Neural progenitor cell (in vitro differentiated cells): ENCODE measurements at regions not wholly inside any gene's neighbourhood (a gene's known extent, or its start where the extent isn't known, plus 50 kb on each side); places are given as distances from the start of the nearest gene placed in this dataset.

ENCODE experiments used
- DNase-seq: peaks from one replicate; pipeline ENCODE4 v3.0.0-alpha.2; 2016; ENCODE audit warnings: low spot score
- H2AFZ ChIP-seq: fragments of 200-600 bp; sonication (generic); replicated peaks from 2 replicates; pipeline ENCODE4 v1.6.1; 2016; ENCODE audit warnings: antibody characterized with exemption
- H3F3A ChIP-seq: fragments of 200-600 bp; sonication (generic); 2 replicates; pipeline ENCODE4 v1.6.1; 2016; ENCODE audit warnings: antibody characterized with exemption, low read depth
- H3K27ac ChIP-seq: fragments of 200-600 bp; sonication (generic); 2 replicates; pipeline ENCODE4 v1.5.1; 2016; ENCODE audit warnings: mild to moderate bottlenecking
- H3K27me3 ChIP-seq: fragments of 200-600 bp; sonication (generic); 2 replicates; pipeline ENCODE4 v1.6.1; 2016; ENCODE audit warnings: mild to moderate bottlenecking, moderate library complexity
- H3K36me3 ChIP-seq: fragments of 200-600 bp; sonication (generic); 2 replicates; pipeline ENCODE4 v1.5.1; 2016
- H3K4me1 ChIP-seq: fragments of 200-600 bp; sonication (generic); 2 replicates; pipeline ENCODE4 v1.6.1; 2016; ENCODE audit warnings: mixed run types
- H3K4me2 ChIP-seq: fragments of 200-600 bp; sonication (generic); 2 replicates; pipeline ENCODE4 v1.6.1; 2016
- H3K4me3 ChIP-seq: fragments of 200-600 bp; sonication (generic); 2 replicates; pipeline ENCODE4 v1.5.1; 2016
- H3K79me2 ChIP-seq: fragments of 200-600 bp; sonication (generic); 2 replicates; pipeline ENCODE4 v1.6.1; 2016; ENCODE audit warnings: low read depth
- H3K9ac ChIP-seq: fragments of 200-600 bp; sonication (generic); 2 replicates; pipeline ENCODE4 v1.6.1; 2016
- H3K9me3 ChIP-seq: fragments of 200-600 bp; sonication (generic); 2 replicates; pipeline ENCODE4 v1.5.1; 2016; ENCODE audit warnings: low read depth
- H4K20me1 ChIP-seq: fragments of 200-600 bp; sonication (generic); 2 replicates; pipeline ENCODE4 v1.6.1; 2016; ENCODE audit warnings: low read depth
- H3K27ac Mint-ChIP-seq: 3 replicates; pipeline ENCODE4 v1.8.0; 2021; ENCODE audit warnings: mixed read lengths
- H3K27me3 Mint-ChIP-seq: 2 replicates; pipeline ENCODE4 v1.8.0; 2022; ENCODE audit warnings: low read depth, mild to moderate bottlenecking, inconsistent platforms, moderate library complexity, mixed read lengths; ENCODE audit not compliant: insufficient read depth
- H3K36me3 Mint-ChIP-seq: 3 replicates; pipeline ENCODE4 v1.8.0; 2021; ENCODE audit warnings: mixed read lengths
- H3K4me1 Mint-ChIP-seq: 3 replicates; pipeline ENCODE4 v1.8.0; 2021; ENCODE audit warnings: mixed read lengths
- H3K4me3 Mint-ChIP-seq: 3 replicates; pipeline ENCODE4 v1.8.0; 2021; ENCODE audit warnings: mild to moderate bottlenecking, moderate library complexity, mixed read lengths
- H3K9me3 Mint-ChIP-seq: 3 replicates; pipeline ENCODE4 v1.8.0; 2020; ENCODE audit warnings: mixed read lengths
- EZH2 ChIP-seq: fragments of 200-600 bp; sonication (generic); IDR thresholded peaks from 2 replicates; pipeline ENCODE4 v1.6.1; 2017; ENCODE audit warnings: antibody characterized with exemption, mild to moderate bottlenecking, moderate library complexity
- EZH2phosphoT487 ChIP-seq: fragments of 200-600 bp; sonication (generic); IDR thresholded peaks from 2 replicates; pipeline ENCODE4 v1.6.1; 2017; ENCODE audit warnings: antibody characterized with exemption
- TF ChIP-seq, protein P1 (sequence below): fragments of 200-600 bp; sonication (generic); IDR thresholded peaks from 2 replicates; pipeline ENCODE4 v1.5.1; 2017; ENCODE audit warnings: antibody characterized with exemption, mild to moderate bottlenecking

DNA sequence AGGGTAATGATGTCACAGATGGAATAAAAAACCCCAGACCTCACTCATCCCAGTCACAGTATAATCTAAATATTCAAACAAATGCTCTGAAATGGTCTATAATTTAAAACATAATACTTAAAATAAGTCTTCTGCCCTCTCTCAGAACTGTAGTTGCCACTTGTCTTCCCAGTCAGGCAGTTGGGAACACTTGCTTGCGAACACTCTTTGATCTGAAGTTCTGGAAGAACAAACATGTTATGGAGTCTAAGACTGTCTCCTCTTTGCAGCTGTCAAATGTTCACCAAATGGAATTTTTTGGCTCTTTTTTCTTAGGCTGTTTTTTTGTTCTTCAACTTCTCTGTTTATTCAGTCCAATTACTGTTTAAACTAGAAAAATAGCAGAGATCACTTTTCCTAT, 711.1 kb upstream of the GOLIM4 start:
- H3K36me3 ChIP-seq: no peaks in the 10 kb centered on the region
- H3K27me3 ChIP-seq: peaks cover 12% of the 10 kb centered on the region
- H3K36me3 Mint-ChIP-seq: peaks cover 8% of the 10 kb centered on the region
- H3K4me1 ChIP-seq: peaks cover 16% of the 10 kb centered on the region
- no peaks in the 10 kb centered on the region for H3K9me3 ChIP-seq
- peaks cover 5% of the 10 kb centered on the region for H4K20me1 ChIP-seq
- no peaks in the 10 kb centered on the region for H3K79me2 ChIP-seq
- H3K27ac ChIP-seq: no peak overlapping the region
- H3K9me3 Mint-ChIP-seq: no peaks in the 10 kb centered on the region
- peaks cover 7% of the 10 kb centered on the region for H3F3A ChIP-seq
- H3K27me3 Mint-ChIP-seq: no peaks in the 10 kb centered on the region
- H2AFZ ChIP-seq: no peak overlapping the region
- H3K9ac ChIP-seq: no peak overlapping the region
- H3K4me1 Mint-ChIP-seq: peaks cover 72% of the 10 kb centered on the region
- peak overlapping the region; percentile 81 for H3K27ac Mint-ChIP-seq
- H3K4me3 ChIP-seq: no peak overlapping the region
- TF ChIP-seq EZH2: no peak
- TF ChIP-seq EZH2phosphoT487: no peak
- TF ChIP-seq, protein P1, sequence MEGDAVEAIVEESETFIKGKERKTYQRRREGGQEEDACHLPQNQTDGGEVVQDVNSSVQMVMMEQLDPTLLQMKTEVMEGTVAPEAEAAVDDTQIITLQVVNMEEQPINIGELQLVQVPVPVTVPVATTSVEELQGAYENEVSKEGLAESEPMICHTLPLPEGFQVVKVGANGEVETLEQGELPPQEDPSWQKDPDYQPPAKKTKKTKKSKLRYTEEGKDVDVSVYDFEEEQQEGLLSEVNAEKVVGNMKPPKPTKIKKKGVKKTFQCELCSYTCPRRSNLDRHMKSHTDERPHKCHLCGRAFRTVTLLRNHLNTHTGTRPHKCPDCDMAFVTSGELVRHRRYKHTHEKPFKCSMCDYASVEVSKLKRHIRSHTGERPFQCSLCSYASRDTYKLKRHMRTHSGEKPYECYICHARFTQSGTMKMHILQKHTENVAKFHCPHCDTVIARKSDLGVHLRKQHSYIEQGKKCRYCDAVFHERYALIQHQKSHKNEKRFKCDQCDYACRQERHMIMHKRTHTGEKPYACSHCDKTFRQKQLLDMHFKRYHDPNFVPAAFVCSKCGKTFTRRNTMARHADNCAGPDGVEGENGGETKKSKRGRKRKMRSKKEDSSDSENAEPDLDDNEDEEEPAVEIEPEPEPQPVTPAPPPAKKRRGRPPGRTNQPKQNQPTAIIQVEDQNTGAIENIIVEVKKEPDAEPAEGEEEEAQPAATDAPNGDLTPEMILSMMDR: no peak
- no peak for DNase-seq
- H3K4me3 Mint-ChIP-seq: no peak overlapping the region
- peak overlapping the region; percentile 10 for H3K4me2 ChIP-seq

DNA sequence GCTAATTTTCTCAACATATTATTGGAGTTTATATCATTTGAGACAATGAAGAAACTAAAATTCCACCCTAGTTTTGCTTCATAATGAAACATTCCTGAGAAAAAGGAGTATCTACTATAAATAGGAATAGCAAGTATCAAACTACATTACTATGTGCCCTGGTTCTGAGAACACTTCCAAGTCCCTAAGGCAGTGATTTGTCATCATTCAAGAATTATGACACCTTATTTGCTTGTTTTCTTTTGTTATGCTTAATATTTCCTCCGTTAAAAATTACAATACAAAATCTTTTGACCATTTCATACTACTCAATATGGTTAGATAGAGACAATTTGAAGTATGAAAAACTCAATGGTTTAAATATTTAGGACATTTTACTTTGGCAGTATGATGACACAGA, 707.8 kb upstream of the GOLIM4 start:
- no peaks in the 10 kb centered on the region for H3K36me3 Mint-ChIP-seq
- Histone ChIP-seq H3K4me2 (no peak overlapping the region), H3K4me3 (no peak overlapping the region), H3K4me1 (peaks cover 15% of the 10 kb centered on the region), H4K20me1 (no peaks in the 10 kb centered on the region), H2AFZ (no peak overlapping the region), H3K27me3 (no peaks in the 10 kb centered on the region), H3K9ac (no peak overlapping the region), H3K27ac (no peak overlapping the region), H3K9me3 (no peaks in the 10 kb centered on the region), H3K36me3 (no peaks in the 10 kb centered on the region), H3K79me2 (no peaks in the 10 kb centered on the region), H3F3A (peaks cover 7% of the 10 kb centered on the region)
- H3K4me1 Mint-ChIP-seq: peaks cover 56% of the 10 kb centered on the region
- H3K27ac Mint-ChIP-seq: no peak overlapping the region
- TF ChIP-seq EZH2phosphoT487: no peak
- TF ChIP-seq, protein P1: no peak
- DNase-seq: no peak
- no peaks in the 10 kb centered on the region for H3K9me3 Mint-ChIP-seq
- H3K27me3 Mint-ChIP-seq: no peaks in the 10 kb centered on the region
- no peak overlapping the region for H3K4me3 Mint-ChIP-seq

- no peaks in the 10 kb centered on the region for H3K79me2 ChIP-seq
- no peak overlapping the region for H3K4me2 ChIP-seq
- no peak overlapping the region for H3K27ac ChIP-seq
- no peak overlapping the region for H3K4me3 ChIP-seq
- Mint-ChIP-seq H3K4me3 (peak overlapping the region; percentile 3), H3K27me3 (no peaks in the 10 kb centered on the region), H3K4me1 (peaks cover 51% of the 10 kb centered on the region), H3K27ac (peak overlapping the region; percentile 48), H3K9me3 (no peaks in the 10 kb centered on the region), H3K36me3 (no peaks in the 10 kb centered on the region)
- H3K4me1 ChIP-seq: peaks cover 13% of the 10 kb centered on the region
- H3K9me3 ChIP-seq: no peaks in the 10 kb centered on the region
- TF ChIP-seq EZH2 (no peak), EZH2phosphoT487 (no peak)
- TF ChIP-seq, protein P1: no peak
- H3K27me3 ChIP-seq: no peaks in the 10 kb centered on the region
- H2AFZ ChIP-seq: no peak overlapping the region
- H3K9ac ChIP-seq: no peak overlapping the region
- H4K20me1 ChIP-seq: no peaks in the 10 kb centered on the region
- H3F3A ChIP-seq: peaks cover 6% of the 10 kb centered on the region
- no peaks in the 10 kb centered on the region for H3K36me3 ChIP-seq
- no peak for DNase-seq
Measured at GRCh38 chr3:168802766-168803165, 707.0 kb upstream of the GOLIM4 start.
